Stimulated activated CD8-positive, alpha-beta memory T cell treated with anti-CD3 and anti-CD28 coated beads, Interleukin-7, amount 100 ng/mL, for 1 hour (primary cell): ENCODE measurements at regions not wholly inside any gene's neighbourhood (a gene's known extent, or its start where the extent isn't known, plus 50 kb on each side); places are given as distances from the start of the nearest gene placed in this dataset.
"Not testable (repeated sequence)": the region's sequence is repeated elsewhere in the genome, so short reads cannot be mapped to it uniquely, and the experiment has no call there.

Experiments
- DNase-seq, 2 donors: peaks; one replicate each; pipeline ENCODE4 v3.0.0-alpha.2; 2020; ENCODE audit warnings: low read depth in 2 of 2

- DNase-seq, result no peak
Measured at GRCh38 chr13:50485979-50486935, 357.2 kb downstream of the DLEU7 start.

GRCh38 chr13:50493683-50494082 is 349.8 kb downstream of the DLEU7 start:
- DNase-seq, result no peak

GRCh38 chr13:50494138-50494537 is 349.4 kb downstream of the DLEU7 start:
- no peak for DNase-seq

GRCh38 chr13:50503212-50503611 is 340.3 kb downstream of the DLEU7 start:
- not testable (repeated sequence) for DNase-seq

- no peak for DNase-seq
Measured at GRCh38 chr13:50509167-50509566, 334.3 kb downstream of the DLEU7 start.

GRCh38 chr13:50509771-50510441 is 333.6 kb downstream of the DLEU7 start:
- DNase-seq, result no peak

- not testable (repeated sequence) for DNase-seq
Measured at GRCh38 chr13:50510885-50511545, 332.5 kb downstream of the DLEU7 start.

- DNase-seq, result no peak
Measured at GRCh38 chr13:50511877-50512341, 331.6 kb downstream of the DLEU7 start.

- no peak for DNase-seq
Measured at GRCh38 chr13:50512474-50513299, 330.8 kb downstream of the DLEU7 start.

- DNase-seq, result no peak
Measured at GRCh38 chr13:50513300-50513877, 330.1 kb downstream of the DLEU7 start.

- no peak for DNase-seq
Measured at GRCh38 chr13:50514249-50514648, 329.2 kb downstream of the DLEU7 start.

- no peak for DNase-seq
Measured at GRCh38 chr13:50518131-50518530, 325.4 kb downstream of the DLEU7 start.

GRCh38 chr13:50518781-50519201 is 324.7 kb downstream of the DLEU7 start:
- DNase-seq, result no peak

GRCh38 chr13:50519866-50520265 is 323.6 kb downstream of the DLEU7 start:
- DNase-seq, result no peak

- no peak for DNase-seq
Measured at GRCh38 chr13:50521006-50521830, 322.3 kb downstream of the DLEU7 start.

GRCh38 chr13:50521831-50522149 is 321.7 kb downstream of the DLEU7 start:
- DNase-seq, result no peak

- DNase-seq, result no peak
Measured at GRCh38 chr13:50522506-50522905, 321.0 kb downstream of the DLEU7 start.

GRCh38 chr13:50523307-50523706 is 320.2 kb downstream of the DLEU7 start:
- no peak for DNase-seq

- DNase-seq, result no peak
Measured at GRCh38 chr13:50524560-50524959, 318.9 kb downstream of the DLEU7 start.

- DNase-seq, result no peak
Measured at GRCh38 chr13:50526661-50527071, 316.8 kb downstream of the DLEU7 start.
